IMR-90 (cell line): ENCODE measurements at regions not wholly inside any gene's neighbourhood (a gene's known extent, or its start where the extent isn't known, plus 50 kb on each side); places are given as distances from the start of the nearest gene placed in this dataset.
A peak's percentile ranks its signal among the peaks of the same experiment; 100 is the strongest.

Experiments used
- BHLHE40 ChIP-seq: fragments of 150-350 bp; IDR thresholded peaks from 2 replicates; pipeline ENCODE4 v1.6.1; 2016; ENCODE audit warnings: mild to moderate bottlenecking, low read depth, low read length
- CEBPB ChIP-seq: IDR thresholded peaks from 2 replicates; pipeline ENCODE4 v1.6.1; 2012; ENCODE audit warnings: low read depth, low read length, improper control_type of control experiment
- CHD1 ChIP-seq: IDR thresholded peaks from 2 replicates; pipeline ENCODE4 v1.6.1; 2012; ENCODE audit warnings: low read depth, low read length, improper control_type of control experiment
- FOS ChIP-seq: fragments of 150-350 bp; IDR thresholded peaks from 2 replicates; pipeline ENCODE4 v1.6.1; 2016; ENCODE audit warnings: low read depth, low read length
- MAFK ChIP-seq: IDR thresholded peaks from 2 replicates; pipeline ENCODE4 v1.6.1; 2012; ENCODE audit warnings: low read depth, low read length, improper control_type of control experiment
- MXI1 ChIP-seq: IDR thresholded peaks from 2 replicates; pipeline ENCODE4 v1.6.1; 2012; ENCODE audit warnings: low read depth, mild to moderate bottlenecking, low read length, moderate library complexity, borderline replicate concordance
- POLR2A ChIP-seq: IDR thresholded peaks from 2 replicates; pipeline ENCODE4 v1.6.1; 2012; ENCODE audit warnings: mild to moderate bottlenecking, low read depth, low read length
- RAD21 ChIP-seq: IDR thresholded peaks from 2 replicates; pipeline ENCODE4 v1.6.1; 2012; ENCODE audit warnings: low read length, improper control_type of control experiment
- SMC3 ChIP-seq: fragments of 150-350 bp; IDR thresholded peaks from 2 replicates; pipeline ENCODE4 v1.6.1; 2016; ENCODE audit warnings: low read depth, mild to moderate bottlenecking, antibody characterized with exemption, low read length, moderate library complexity
- USF2 ChIP-seq: fragments of 150-350 bp; IDR thresholded peaks from 2 replicates; pipeline ENCODE4 v1.6.1; 2017; ENCODE audit warnings: mild to moderate bottlenecking, antibody characterized with exemption, low read length, low read depth
- TF ChIP-seq, protein P1 (sequence below): conservative IDR thresholded peaks from 2 replicates; pipeline ENCODE4 v1.5.1; 2012; ENCODE audit warnings: mild to moderate bottlenecking, low read depth, low read length, improper control_type of control experiment

GRCh38 chr6:48978016-48978415 is 485.0 kb downstream of the MMUT start:
- TF ChIP-seq, protein P1, sequence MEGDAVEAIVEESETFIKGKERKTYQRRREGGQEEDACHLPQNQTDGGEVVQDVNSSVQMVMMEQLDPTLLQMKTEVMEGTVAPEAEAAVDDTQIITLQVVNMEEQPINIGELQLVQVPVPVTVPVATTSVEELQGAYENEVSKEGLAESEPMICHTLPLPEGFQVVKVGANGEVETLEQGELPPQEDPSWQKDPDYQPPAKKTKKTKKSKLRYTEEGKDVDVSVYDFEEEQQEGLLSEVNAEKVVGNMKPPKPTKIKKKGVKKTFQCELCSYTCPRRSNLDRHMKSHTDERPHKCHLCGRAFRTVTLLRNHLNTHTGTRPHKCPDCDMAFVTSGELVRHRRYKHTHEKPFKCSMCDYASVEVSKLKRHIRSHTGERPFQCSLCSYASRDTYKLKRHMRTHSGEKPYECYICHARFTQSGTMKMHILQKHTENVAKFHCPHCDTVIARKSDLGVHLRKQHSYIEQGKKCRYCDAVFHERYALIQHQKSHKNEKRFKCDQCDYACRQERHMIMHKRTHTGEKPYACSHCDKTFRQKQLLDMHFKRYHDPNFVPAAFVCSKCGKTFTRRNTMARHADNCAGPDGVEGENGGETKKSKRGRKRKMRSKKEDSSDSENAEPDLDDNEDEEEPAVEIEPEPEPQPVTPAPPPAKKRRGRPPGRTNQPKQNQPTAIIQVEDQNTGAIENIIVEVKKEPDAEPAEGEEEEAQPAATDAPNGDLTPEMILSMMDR = no peak
- TF ChIP-seq SMC3 (no peak), MAFK (no peak), FOS (no peak; the same call in 1 of the 2 replicates), MXI1 (no peak), BHLHE40 (no peak), RAD21 (peak; percentile 9; the same call in 1 of the 2 replicates), POLR2A (no peak), USF2 (no peak), CHD1 (no peak), CEBPB (peak; percentile 50; the same call in 1 of the 2 replicates)
